ENCODE measurements at regions not wholly inside any gene's neighbourhood (a gene's known extent, or its start where the extent isn't known, plus 50 kb on each side); places are given as distances from the start of the nearest gene placed in this dataset.

DNA sequence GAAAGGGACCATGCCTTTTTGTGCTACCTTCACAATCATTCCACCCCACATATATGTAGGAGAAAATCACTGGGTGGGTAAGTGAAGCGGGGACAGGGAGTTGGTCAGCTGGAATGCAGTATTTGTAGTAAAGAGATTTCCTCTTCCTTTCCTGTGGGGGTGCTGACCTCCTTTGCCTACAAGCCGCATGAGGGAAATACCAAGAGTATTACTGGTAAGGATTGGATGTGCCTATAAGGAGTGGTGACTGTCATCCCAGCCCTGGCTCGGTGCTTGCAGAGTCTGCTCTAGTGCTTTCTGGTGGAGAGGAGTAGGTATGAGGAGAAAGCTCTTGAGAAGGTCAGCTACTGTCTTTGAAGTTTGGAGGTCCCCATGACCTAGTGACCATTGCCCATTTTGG, 324.6 kb downstream of the HRH4 start:
- TF ChIP-seq CTCF (conservative IDR thresholded peaks at IDR 0.05; ENCODE audit: low read length) (no peak), EZH2phosphoT487 (IDR thresholded peaks at IDR 0.05; ENCODE audit: borderline replicate concordance, low read depth, low read length) (no peak)

Data from OCI-LY7 (cell line).